Astrocyte (in vitro differentiated cells and primary cell): ENCODE measurements at regions not wholly inside any gene's neighbourhood (a gene's known extent, or its start where the extent isn't known, plus 50 kb on each side); places are given as distances from the start of the nearest gene placed in this dataset.

Experiments used
- CTCF ChIP-seq: IDR thresholded peaks from 2 replicates; pipeline ENCODE4 v1.5.1; 2011; ENCODE audit warnings: low read depth, mild to moderate bottlenecking, inconsistent platforms, low read length, moderate library complexity; ENCODE audit not compliant: insufficient read depth
- EZH2 ChIP-seq: IDR thresholded peaks from 2 replicates; pipeline ENCODE4 v1.6.1; 2012; ENCODE audit warnings: mild to moderate bottlenecking, low read length, inconsistent platforms; ENCODE audit not compliant: insufficient read depth

GRCh38 chr3:88362428-88362827 lies 212.7 kb downstream of the C3orf38 start:
- TF ChIP-seq CTCF (no peak), EZH2 (no peak)
